Embryonic facial prominence (tissue), 1 donor: ENCODE measurements at regions not wholly inside any gene's neighbourhood (a gene's known extent, or its start where the extent isn't known, plus 50 kb on each side); places are given as distances from the start of the nearest gene placed in this dataset.

Experiments used
- DNase-seq: peaks from one replicate; pipeline ENCODE4 v3.0.0-alpha.2; 2016; ENCODE audit errors: extremely low spot score

DNA sequence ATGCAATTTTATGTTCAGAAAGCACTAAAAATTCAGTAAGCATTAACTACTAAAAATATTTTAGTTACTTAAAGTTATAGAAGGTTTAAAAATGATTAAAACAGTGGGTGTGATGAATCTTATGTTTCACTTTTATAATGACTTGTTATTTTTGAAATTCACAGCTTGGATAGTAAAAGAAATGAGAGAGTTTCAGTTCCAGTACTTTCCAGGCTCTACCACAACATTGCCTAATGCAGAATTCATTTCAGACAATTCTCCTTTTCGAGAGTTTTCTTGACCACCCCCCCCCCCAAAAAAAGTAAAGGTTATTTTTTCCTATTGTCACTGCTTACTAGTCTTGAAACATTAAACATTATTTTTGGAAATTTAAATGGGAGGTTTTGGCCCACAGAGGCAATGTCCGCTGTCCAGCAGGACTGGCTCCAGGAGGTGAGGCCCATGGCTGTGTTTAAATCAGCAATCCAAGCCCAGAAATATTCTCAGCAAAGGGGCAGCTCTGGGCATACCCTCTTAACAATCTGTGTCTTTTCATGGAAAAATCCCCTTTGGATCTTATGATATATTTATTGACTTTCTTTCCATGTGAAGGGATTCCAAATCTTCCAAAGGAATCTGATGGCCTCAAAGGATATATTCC, 519.9 kb downstream of the MAFB start:
- no peak for DNase-seq

- no peak for DNase-seq
Observed at GRCh38 chr20:40161391-40161790, 527.6 kb downstream of the MAFB start.

GRCh38 chr20:40160097-40160550, 528.9 kb downstream of the MAFB start:
- DNase-seq = no peak

DNA sequence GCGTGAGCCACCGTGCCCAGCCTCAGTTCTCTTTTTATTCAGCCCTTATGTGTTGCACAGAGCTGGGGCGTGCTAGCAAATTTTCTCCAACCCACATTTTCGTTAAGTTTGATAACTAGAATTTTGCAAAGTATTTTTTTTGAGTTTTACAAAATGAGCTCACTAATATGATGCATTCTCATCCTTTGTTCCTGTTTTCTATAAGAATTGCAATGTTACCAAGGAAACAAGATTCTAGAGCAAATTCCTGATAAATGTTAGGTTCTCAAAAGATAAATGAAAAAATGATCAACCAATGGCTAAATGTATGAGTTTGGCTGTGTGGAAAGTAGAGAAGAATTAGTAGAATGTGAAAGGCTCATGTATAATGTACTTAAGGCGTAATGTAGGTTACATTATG, 529.8 kb downstream of the MAFB start:
- no peak for DNase-seq

- no peak for DNase-seq
Observed at GRCh38 chr20:40156600-40157317, 532.3 kb downstream of the MAFB start.

- no peak for DNase-seq
Observed at GRCh38 chr20:40154514-40154913, 534.5 kb downstream of the MAFB start.

- no peak for DNase-seq
Observed at GRCh38 chr20:40148886-40149285, 540.1 kb downstream of the MAFB start.

- DNase-seq = no peak
Observed at GRCh38 chr20:40146071-40146470, 543.0 kb downstream of the MAFB start.

DNA sequence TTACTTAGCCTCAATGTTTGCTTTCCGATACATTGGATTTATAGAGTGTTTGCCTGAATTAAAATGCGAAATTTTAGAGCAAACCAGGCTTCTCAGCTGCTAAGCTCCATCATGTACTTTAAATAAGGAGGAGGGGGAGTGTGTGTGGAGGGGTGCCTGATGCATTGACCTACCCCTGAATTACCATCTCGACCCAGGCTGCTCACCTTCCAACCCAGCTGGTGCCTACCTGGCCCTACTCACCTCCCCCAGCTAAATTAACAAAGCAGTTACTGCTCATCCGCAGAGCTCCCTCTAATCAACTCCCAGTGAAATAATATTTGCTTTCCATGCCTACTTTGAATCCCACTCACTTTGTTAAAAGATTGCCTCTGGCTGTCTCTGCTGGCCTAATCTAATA, 544.5 kb downstream of the MAFB start:
- no peak for DNase-seq

DNA sequence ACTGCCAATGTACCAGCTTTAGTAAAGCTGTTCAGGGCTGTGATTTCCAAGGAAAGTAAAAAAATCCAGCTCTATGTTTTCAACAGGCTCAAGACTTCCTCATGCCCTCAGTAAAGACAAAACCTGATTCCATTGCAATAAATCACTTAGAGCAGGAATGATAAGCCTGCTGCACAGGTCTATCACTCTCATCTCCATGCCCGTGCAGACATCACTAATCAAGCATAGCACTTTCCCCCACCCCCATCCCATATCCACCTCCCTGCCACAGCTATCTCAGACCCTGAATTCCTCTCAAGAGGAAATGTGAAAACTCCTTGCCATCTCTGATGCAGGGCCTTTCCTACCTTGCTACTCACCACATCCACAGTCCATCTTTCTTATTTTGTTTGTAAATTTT, 554.9 kb downstream of the MAFB start:
- DNase-seq = no peak

- no peak for DNase-seq
Observed at GRCh38 chr20:40120827-40121226, 568.2 kb downstream of the MAFB start.

DNA sequence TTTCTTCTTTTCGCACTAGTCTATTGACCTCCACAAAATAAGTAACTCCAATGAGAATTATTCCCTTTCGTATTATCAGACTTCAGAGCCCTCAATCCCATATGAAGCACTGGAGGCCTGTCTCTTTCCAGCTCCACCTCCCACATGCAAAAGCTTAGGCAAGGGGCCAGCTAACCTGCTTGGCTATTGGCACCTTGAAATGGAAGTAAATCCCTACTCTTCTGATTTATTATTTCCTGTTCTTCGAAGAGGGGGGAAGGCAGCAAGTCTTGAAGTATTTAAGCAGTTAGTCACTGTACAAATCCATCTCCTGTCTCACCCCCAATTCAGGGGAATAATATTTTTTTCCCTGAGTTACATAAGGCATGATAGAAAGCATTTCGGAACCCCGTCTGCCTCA, 577.8 kb downstream of the MAFB start:
- DNase-seq = no peak

GRCh38 chr20:40110311-40110831, 578.7 kb downstream of the MAFB start:
- DNase-seq = no peak

GRCh38 chr20:40109136-40109535, 579.9 kb downstream of the MAFB start:
- no peak for DNase-seq

DNA sequence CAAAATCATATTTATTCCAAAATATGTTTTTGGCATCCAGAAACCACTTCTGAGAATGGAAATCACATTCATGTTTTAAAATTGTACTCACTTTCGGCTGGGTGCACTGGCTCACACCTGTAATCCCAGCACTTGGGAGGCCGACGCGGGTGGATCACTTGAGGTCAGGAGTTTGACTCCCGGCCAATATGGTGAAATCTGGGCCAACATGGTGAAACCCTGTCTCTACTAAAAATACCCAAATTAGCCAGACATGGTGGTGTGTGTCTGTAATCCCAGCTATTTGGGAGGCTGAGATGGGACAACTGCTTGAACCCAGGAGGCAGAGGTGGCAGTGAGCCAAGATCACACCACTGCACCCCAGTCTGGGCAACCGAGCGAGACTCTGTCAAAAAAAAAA, 580.7 kb downstream of the MAFB start:
- DNase-seq = no peak

DNA sequence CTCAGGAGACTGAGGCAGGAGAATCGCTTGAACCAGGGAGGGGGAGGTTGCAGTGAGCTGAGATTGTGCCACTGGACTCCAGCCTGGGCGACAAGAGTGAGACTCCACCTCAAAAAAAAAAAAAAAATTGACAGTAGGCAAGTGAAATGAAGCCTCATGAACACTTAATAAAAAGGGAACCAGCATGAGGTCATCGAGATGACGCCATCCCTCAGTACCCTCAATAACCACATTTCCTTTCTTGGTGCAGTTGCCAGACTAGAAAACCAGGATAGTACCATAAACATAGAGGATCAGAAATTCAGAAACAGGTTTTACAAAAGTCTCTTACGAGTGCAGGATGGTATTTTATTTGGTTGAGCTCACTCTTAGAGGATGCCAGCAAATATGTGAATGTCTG, 584.1 kb downstream of the MAFB start:
- no peak for DNase-seq

GRCh38 chr20:40103420-40103819, 585.6 kb downstream of the MAFB start:
- no peak for DNase-seq

DNA sequence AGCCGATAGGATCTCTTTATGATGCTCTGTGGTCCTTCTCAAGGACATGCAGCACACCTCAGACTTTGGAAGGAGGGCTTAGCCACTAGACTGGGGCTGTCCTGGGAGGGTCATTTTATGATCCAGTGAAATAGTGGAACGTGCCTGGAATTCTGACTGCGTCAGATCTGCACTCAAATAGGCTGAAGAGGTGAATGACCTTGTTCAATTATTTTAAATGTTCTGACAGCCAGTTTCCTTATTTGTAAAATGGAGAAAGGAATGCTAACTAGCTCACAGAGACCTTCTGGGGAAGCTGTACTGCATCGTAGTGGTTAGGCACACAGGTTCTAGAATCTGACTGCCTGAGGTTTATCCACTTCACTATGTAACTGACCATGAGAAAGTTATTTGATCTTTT, 587.5 kb downstream of the MAFB start:
- DNase-seq = no peak

DNA sequence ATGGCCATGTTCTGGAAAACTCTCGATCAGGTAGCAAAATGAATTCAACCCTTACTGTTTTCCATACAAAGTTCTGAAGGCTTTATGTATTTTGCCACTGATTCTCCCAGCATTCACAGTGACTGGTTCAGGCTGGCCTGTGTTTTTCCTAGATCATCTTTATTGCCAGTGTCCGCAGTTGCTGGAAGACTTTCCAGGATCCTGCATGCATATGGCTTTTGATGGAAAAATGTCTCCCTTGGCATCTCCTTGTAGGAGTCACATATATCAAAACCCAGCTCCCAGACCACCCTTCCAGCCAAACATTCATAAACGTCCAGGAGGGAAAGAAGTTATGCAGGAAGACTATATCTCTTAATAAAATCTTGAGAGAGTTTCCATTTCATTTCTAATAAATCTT, 588.8 kb downstream of the MAFB start:
- DNase-seq = no peak

DNA sequence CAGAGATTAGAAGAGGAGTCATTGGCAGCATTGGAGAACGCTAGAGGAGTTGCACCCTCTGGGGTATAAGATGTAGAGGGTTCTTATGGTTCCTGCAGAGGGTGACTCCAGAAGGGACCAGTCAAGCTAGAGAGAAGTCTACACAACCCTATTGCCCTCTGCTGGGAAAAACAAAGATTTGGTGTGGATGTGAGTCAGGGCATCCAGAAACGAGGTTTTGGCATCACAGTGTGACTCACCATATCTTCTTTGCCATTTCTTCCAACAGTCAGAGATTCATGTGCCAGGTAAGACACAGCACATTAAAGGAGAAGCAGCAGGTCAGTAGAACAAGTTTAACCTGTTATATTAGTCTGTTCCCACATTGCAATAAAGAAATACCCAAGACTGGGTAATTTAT, 598.8 kb downstream of the MAFB start:
- no peak for DNase-seq

DNA sequence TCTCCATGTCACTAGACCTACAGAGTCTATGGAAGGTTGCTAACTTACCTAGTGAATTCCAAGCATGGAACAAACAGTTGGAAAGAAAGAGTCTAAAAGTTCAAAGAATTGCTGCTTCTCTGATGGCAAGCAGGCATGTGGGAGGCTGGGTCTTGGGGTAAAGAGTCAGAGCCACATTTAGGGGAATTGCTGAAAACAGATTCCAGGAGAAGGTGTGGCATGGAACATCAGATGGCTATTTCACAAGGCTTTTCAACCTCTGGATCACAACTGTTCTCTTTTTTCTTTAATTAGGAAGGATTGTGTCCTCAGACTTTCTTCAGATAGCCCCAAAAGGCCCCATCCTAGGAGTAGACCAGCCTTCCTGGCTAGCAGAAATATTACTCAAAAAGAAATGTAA, 601.5 kb downstream of the MAFB start:
- DNase-seq = no peak

DNA sequence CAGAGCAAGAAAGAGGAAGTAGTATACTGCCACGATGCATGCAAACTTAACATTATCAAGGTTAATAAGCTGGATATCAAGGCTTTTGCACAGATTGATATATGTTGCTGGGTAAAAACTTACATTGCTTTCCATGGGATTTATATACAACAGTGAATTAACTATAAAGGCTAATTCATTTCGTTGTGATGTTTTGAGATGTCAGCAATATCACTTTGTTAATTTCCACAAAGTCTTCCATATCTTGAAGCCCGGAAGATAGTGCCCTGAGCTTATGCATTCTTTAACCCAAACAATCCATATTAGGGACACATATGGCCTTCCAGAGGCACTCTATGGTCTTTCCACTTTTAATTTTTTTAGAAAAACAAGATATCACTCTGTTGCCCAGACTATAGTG, 603.5 kb downstream of the MAFB start:
- DNase-seq = no peak

DNA sequence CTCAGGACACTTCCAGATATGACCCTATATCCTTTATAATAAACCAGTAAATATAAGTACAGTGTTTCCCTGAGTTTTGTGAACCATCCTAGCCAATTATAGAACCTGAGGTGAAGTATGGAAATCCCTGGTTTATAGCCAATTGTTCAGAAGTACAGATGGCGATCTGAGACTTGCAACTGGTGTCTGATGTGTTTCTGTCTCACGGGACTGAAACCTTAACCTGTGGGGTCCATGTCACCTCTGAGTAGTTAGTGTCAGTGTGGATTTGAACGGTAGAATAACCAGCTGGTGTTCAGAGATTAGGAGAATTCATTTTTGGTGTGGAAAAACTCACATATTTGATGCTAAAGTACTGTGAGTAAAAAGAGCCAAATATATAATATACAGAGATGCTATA, 606.6 kb downstream of the MAFB start:
- no peak for DNase-seq

GRCh38 chr20:40081653-40082052, 607.4 kb downstream of the MAFB start:
- DNase-seq = no peak
